Fibroblast of skin of scalp (primary cell): ENCODE measurements at regions not wholly inside any gene's neighbourhood (a gene's known extent, or its start where the extent isn't known, plus 50 kb on each side); places are given as distances from the start of the nearest gene placed in this dataset.
"Not testable (repeated sequence)": the region's sequence is repeated elsewhere in the genome, so short reads cannot be mapped to it uniquely, and the experiment has no call there.

Experiments
- DNase-seq: peaks from one replicate; pipeline ENCODE4 v3.0.0-alpha.2; 2013

DNA sequence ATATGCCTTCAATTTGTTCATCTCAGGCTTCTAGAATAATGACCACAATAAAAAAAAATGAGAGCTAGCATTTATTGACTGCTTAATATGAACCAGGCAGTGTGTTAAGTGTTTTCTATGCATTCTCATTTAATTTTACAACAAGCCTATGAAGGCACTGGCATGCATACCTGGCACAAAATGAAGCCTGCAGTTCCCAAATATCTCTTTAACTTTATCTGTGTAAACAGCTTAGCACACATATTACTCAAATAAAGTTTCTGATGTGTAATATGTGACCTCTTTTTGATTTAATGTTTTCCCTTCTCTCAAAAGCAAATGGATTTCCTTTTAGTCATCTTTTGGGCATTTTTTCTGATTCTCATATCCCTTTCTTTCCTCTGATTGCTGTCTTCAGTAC lies 671.8 kb downstream of the PCDH7 start:
- DNase-seq = no peak

DNA sequence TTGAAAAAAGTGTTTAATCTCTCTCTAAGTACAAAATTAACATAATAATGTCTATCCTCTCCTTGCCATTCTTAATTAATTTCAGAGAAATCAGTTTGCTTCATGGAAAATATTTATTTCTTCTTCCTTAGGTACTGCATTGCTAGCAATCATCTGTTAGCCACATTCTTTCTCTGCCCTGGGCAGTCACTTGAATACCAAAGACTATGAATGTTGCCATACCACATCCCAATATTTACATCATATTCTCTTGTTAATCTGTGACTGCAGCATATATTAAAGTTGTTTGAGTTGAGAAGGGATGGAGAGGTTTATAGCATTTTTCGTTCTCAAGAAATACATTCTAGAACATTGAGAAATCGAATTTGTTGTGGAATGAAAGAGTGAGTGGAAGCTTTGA lies 672.8 kb downstream of the PCDH7 start:
- no peak for DNase-seq

DNA sequence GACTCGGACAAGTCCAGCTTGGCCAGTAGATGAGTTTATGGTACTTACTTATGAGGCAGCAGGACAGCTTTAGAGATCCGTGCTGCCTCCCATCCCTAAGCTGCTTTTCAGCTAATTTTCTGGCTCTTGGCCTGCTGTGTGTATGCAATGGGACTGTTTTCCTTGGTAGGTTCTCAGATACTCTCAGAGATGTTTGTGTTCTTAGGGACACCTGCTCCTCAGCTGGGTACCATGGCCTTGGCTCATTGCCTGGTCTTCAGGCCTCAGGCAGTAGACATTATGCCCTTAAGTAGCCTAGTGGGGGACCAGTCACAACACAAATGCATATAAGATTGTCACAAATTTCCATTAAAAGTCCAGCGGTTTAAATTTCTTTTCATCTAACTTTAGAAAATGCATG lies 688.0 kb downstream of the PCDH7 start:
- no peak for DNase-seq

DNA sequence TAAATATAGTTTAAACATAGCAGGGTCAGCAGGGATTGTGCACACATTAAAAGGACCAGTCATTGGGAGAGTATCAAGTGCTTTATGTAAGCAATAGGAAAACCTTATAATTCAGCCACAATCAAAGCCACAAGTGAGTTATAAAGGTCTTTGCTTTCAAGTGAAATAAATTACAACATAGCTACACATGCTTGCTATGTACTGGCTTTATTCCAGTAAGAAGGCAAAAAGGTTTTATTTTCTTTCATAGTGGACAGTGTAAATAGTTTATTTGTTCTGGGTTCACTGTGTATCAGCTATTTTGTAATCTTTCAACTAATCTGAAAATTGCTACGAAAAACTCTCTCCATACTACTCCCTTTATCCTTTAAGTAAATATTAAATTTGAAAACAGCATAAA lies 691.4 kb downstream of the PCDH7 start:
- DNase-seq = no peak

DNA sequence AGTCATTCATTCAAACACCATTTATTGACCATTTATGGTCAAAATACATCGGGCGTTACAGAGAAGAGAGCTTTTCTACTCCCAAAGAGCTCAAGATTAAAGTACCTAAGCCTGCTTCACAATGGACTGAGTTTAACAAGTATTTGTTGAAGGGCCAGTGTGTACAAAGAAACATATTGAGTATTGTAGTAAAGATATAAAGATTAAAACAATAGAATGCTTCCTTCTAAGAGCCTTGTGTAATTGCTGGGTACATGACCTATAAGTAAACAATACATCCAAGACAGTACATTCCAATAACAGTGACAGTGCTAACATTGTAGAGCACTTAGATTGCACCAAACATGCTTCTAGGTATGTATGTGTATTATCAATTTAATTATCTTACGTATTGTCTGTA lies 695.5 kb downstream of the PCDH7 start:
- DNase-seq = no peak

DNA sequence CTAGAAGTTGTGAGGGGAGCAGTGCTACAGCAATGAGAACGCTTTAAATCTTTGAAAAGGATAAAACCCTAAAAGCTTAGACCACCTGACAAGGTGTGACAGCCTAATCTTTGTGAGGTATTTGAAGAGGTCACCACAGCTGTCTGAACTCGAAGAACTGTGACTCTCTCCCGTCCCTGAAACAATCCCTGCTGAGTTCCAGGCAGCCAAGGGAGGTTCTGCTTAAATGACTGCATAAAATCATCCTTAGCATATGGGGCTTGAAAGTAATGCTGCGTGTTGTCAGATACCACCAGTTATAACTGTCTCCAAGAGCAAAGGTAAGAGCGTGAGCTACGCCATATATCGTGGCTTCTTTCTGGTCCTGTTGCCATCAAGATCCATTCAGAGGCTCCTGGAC lies 696.3 kb downstream of the PCDH7 start:
- DNase-seq = no peak

DNA sequence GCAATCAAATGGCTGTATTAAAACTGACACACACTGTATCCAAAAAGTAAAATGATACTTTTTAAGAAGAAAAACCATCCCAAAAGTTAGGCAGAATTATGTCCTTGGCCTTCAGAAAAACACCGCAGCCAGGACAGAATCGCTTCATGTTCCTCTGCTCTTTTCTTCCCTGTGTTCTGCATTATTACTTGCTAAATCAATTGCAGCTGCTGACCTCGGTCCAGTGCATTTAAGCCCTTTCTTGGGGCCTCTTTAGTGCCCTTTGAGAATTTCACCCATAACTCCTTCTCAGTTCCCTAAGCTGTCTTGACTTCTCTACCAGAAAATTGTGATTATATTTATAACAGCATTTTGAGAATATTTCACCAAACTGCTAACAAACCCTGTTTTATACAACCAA lies 696.9 kb downstream of the PCDH7 start:
- DNase-seq = no peak

DNA sequence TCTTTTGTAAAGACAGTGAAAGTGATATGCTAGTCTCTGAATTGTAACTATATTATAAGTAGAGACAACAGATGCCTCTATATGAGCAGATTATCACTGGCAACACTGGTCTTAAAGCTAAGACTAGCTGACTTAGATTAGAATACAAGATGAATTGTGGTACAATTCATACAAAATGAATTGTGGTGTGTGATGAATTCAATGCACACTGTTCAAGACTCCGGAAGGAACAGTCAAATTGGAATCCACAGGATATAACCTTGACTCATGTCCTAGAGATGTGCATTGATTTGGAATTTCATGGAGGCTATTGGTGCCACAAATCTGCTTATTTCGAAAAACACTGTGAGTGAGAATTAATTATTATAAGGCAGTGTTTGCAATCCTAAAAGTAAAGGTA lies 701.8 kb downstream of the PCDH7 start:
- no peak for DNase-seq

DNA sequence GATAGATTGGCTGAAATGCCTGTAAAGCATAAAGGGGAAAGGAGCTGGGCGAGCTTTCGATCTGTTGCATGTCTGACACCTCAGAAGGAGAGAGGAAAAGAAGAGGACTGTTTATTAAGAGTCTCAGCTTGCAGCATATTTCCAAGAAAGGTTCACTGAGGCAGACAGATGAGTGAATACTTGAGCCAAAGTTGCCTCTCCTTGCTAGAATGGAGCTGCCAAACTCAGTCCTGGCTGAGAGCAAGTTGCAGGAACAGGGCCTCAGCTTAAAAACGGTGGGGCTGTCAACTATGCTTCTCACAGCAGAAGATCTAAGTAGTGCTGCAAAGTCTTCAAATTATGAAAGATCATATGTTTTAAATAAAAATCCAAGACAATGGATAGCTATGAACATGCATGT lies 707.5 kb downstream of the PCDH7 start:
- no peak for DNase-seq

DNA sequence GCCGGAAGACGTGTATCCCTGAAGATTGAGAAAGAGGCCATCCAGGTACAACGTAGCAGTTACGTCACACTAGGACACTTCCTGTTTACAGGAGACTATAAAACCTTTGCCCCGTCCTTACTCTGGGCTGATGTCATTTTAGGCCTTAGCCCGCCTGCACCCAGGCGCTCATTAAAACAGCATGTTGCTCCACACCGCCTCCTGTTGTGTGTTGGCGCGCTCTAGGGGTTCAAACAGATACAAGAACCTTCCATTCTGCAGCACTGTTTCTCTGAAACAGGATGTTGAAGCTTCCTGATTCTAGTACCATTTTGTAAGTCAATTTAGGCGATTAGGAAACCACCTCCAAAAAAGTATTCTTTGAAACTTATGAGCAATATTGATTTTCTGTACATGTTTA lies 722.1 kb downstream of the PCDH7 start:
- no peak for DNase-seq

DNA sequence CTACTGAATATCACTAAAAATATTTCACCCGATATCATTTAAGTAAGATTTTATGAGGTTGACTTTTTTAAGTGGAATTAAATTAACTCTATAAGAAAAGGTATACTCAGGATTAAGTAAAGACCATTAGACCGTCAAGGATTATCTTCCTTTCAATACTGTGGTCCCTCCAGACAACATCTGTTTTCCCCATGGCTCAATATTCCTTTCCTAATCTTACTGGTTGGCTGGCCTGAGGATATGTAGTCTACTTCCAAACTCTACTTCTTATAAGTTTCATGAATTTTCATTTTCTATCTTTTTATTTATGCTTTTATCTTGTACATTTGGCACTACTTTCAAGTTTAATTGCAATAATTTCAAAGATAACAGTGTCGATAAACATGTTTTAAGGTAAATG lies 725.4 kb downstream of the PCDH7 start:
- DNase-seq = no peak

DNA sequence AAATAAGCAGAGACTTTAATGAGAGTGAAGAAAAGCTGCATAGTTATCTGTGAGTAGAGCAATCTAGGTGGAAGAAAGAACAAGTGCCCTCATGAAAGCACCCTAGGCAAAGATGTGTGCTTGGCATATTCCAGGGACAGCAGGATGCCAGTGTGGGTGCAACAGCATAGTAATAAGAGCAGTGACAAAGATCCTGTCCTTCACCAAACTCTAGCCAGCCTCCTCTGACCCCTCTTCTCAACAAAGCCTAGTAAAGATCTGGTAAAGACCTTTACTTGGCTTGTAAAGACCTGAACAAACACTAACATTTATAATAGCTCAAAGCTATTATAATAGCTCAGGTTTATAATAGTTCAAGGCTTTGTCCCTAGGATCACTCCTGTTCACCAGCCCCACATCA lies 735.4 kb downstream of the PCDH7 start:
- DNase-seq = no peak

DNA sequence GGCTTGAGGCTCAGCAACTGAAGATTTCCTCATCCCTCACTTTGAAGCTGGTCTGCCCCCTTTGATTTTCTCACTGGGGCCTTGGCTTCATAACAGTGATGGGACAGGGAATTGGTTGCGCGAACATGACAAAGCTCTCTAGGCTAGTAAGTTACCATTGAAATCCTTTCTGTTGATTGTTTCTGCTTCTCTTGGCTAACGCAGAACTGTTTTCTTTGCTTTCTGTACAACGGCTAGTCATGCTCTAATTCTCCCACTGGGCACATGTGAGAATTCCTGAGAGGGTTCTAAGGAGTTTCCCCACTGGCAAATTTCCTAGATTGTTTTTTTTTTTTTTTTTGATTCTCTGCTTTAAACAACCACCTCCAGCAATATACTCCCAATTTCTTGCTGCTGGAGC lies 738.6 kb downstream of the PCDH7 start:
- peak; percentile 2 for DNase-seq

DNA sequence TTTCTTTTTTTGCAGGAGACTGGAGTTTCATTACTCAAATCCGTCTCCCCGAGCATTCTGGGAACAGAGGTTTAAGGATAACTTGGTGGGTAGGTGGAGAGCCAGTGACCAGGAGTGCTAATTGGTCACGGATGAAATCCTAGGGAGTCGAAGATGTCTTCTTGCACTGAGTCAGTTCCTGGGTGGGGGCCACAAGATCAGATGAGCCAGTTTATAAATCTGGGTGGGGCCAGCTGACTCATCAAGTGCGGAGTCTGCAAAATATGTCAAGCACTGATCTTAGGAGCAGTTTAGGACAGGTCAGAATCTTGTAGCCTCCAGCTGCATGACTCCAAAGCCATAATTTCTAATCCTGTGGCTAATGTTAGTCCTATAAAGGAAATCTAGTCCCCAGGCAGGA lies 741.3 kb downstream of the PCDH7 start:
- peak; percentile 1 for DNase-seq

DNA sequence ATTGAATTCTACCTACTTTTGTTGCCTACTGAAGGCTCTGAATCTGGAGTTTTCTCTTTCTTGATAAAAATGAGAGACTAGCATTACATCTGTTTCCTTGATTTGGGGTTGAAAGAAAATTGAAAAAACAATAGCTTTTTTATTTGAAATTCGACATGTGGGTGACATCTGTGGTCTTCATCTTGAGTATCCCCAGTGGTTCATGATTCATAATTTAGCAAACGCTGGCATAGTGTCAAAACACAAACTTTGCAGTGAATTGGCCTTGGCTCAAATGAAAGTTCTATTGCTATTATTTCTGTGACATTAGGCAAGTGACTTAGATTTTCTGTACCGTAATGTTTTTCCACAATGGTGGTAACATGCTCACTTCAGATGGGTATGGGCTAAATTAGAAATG lies 747.6 kb downstream of the PCDH7 start:
- DNase-seq = peak; percentile 3

DNA sequence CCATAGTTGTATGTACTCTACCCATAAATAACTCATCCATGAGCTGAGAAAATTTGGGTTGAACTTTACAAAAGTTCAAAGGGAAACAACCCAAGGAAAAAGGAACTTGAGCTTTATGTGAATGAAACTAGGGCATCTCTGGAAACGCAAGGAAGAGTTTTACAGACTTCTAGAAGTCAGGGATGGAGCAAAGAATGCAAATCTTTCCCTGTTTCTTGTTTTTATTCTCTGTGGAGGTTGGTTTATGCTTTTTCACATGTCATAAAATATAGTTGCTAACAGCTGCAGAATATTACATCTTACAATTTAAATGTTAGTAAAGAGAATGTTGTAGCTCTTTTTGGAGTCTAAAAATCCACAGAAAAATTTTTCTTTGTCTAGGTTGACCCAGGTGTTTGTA lies 754.1 kb downstream of the PCDH7 start:
- no peak for DNase-seq

DNA sequence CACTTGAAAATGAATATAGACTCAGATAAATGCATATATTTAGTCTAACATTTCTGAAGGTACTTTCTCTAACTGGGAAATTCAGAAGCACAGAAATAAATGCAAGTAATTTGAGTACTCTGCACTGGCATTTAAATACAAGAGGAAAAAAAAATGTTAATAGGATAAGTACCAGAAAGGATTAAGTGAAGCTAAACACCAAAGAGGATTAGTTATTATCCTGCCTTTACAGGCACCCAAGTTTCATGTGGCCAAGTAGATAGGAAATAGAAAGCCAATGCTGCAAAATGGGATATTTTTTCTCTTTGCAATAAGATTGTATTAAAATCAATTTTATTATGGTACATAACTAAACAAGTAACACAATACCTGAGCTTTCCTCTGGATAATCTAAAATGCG lies 762.5 kb downstream of the PCDH7 start:
- no peak for DNase-seq

DNA sequence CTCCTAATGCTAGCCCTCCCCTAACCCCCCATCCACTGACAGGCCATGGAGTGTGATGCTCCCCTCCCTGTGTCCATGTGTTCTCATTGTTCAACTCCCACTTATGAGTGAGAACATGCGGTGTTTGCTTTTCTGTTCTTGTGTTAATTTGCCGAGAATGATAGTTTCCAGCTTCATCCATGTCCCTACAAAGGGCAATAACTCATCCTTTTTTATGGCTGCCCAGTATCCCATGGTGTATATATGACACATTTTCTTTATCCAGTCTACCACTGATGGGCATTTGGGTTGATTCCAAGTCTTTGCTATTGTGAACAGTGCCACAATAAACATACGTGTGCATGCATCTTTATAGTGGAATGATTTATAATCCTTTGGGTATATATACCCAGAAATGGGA lies 779.0 kb downstream of the PCDH7 start:
- DNase-seq = not testable (repeated sequence)

DNA sequence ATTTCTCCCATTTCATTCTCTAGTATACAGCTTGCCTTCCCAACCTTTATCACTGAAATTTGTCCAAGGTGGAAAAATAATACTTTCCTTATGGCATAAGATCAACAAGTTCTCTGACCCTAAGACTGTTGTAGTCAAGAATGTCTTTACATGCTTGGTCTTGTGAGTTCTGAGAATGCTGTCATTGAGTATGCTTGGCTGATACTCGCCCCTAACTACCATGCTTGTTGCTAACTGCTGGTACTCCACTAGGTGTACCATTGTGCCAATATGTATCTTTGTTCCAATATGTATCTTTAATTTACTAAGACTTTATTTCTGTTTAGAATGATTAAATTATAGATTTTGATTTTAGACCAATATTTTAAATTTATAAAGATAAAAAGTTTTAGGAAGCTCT lies 796.4 kb downstream of the PCDH7 start:
- no peak for DNase-seq

DNA sequence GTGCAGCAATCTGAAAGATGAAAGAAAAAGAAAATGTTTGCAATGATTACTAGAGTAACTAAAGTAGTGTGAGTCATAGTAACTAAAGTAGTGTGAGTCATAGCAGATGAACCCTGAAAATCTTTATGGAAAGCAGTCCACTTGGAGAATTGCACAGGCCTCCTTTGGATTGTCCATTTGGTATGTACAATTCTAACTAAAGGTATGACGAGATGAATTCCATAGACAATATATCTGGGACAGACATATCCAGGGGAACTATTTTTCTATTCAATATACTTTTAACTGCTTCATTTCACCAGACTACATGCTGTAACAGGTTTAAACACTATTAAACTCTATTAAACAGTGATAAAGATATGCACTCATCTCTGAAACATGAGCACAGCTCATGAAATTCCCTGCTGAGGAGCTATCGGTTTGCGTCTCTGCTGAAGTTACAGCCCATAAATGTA lies 798.7 kb downstream of the PCDH7 start:
- peak; percentile 16 for DNase-seq

DNA sequence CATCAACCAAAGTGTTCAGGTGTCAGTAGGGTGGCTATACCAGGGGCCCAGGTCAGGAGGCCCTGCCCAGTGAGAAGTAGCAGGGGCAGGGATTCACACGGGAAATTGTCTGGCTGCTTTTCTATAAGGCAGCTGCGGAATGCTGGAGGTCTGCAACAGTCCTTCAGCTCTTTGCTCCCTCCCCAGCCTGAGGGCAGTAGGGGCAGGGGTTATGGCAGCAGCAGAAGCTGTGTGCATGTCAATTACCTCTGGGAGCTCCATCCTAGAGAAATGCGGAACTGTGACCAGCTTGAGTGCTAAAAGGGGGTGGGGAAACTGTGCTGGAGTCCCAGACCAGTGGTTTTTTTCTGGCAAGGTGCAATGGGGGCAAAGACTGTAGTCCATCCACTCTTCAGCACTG lies 810.4 kb downstream of the PCDH7 start:
- no peak for DNase-seq

DNA sequence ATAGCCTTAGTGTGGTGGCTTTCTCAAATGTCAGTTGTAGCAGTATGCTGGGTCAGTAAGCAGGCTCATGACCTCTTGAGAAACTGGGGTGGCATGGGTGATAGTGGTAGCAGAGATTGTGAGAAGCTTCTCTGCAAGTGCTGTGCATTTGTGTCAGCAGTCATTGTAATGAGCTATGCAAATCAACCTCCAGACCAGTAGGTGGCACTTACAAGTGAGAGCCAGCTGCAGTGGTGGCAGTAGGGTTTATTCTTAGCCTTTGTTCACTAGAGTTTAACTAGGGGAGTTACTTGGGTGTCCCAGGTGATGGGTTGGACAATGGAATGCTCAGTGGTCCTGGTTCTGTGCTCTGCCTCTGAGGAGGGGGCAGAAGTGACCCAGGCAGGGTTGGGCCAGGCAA lies 818.7 kb downstream of the PCDH7 start:
- DNase-seq = no peak

DNA sequence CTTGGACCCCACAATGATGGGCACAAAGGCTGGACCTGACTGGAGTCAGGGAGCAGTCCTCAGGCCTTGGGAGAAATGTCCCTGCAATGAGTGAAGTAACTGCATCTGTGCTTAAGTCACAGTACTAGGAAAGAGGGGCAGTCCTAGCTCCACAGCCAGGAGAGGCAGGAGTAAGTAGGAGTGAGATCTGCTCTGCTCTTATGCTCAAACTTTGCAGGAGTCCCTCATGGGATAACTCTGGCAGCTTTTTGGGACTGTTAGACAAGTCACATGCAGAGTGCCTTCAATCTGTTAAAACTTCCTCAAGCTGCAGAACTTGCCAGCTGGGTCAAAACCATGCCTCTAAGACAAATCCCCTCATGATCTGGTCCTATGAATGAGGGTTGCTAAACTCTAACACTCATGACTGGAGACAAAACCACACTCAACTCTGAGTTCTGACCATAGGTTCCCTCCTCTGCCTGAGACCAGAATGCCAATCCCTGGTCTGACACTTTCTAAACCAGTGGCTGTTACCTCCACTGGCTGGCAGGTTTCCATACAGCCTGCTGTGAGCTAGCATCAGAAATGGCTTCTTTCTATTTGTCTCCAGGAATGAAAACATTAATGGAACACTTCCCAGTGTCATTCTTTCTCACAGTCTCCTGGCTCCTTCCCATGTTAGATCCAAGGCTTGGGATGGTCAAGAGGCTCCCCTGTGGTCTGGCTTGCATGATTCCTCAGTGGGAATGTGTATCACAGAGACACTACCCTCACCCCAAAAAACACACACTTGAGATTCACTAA lies 819.3 kb downstream of the PCDH7 start:
- peak; percentile 25 for DNase-seq

DNA sequence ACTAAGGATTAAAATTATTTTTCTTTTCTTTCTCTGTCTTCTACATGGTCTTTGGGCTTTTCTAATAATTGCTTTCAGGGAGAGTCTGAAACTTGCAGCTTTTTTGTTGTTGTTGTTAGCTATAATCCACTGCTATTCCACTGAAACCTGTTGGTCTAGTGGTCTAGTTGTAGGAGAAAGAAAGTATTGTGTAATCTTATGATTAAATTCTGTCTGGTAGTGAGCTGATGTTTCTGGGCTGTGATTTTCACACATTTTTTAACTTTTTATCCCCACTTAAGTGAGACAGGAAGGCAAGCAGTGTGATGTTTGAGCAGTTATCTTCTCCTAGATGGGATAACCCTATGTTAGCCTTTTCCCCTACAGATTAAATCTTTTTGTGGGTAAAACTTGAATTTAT lies 825.2 kb downstream of the PCDH7 start:
- DNase-seq = no peak

DNA sequence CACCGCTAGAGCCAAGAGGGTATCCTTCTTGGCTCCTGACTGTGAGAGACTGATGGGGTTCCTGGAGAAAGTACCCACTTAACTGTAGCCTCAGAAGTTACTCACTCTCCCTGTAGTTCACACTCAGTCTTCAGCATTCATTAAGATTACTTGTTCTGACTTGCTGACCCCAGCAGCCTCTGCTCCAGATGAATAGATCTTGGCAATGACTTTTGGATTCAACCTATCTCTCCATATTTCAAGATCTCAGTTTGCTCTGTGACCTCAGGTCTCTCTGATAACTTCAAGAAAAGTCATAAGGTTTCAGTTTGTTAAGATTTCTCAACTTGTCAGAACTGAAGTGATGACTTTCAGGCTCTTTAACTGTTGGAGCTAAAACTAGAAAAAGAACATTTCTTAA lies 825.6 kb downstream of the PCDH7 start:
- DNase-seq = no peak
